Panc1 (cell line): ENCODE measurements at regions not wholly inside any gene's neighbourhood (a gene's known extent, or its start where the extent isn't known, plus 50 kb on each side); places are given as distances from the start of the nearest gene placed in this dataset.

Experiments used
- ATAC-seq: fragments of 200-7000 bp; cut with Tn5 transposase; 2 replicates; pipeline ENCODE4 v1.9.1; 2020; ENCODE audit warnings: mild to moderate bottlenecking, moderate library complexity
- BruUV-seq: library from RNA; stranded (reverse); fragments of 400-500 nt; replicated peaks from 2 replicates; lab custom pipeline; 2021; lab: Mats Ljungman, UMichigan
- CTCF ChIA-PET: fragments of 300-600 bp; sonication (Branson Sonifier 250); formaldehyde crosslinking; loops from one replicate; lab custom pipeline; 2022; ENCODE audit warnings: antibody characterized with exemption; lab: Charles Lee
- POLR2A ChIA-PET: fragments of 300-600 bp; sonication (Branson Sonifier 250); formaldehyde crosslinking; loops from one replicate; lab custom pipeline; 2022; ENCODE audit warnings: antibody characterized with exemption; lab: Charles Lee
- DNase-seq: peaks from one replicate; pipeline ENCODE4 v3.0.0-alpha.2; 2010; ENCODE audit warnings: low read depth, low spot score
- H3K27ac ChIP-seq: 2 replicates; pipeline ENCODE4 v1.5.1; 2011; ENCODE audit warnings: mild to moderate bottlenecking, low read length, inconsistent platforms
- H3K27me3 ChIP-seq: fragments of 200-500 bp; sonication (Bioruptor generic); 2 replicates; pipeline ENCODE4 v1.6.0; 2014; ENCODE audit warnings: low read length, inconsistent platforms; ENCODE audit not compliant: control insufficient read depth, insufficient read depth
- H3K36me3 ChIP-seq: fragments of 200-500 bp; sonication (Bioruptor generic); 2 replicates; pipeline ENCODE4 v1.5.1; 2014; ENCODE audit warnings: inconsistent platforms, mild to moderate bottlenecking, low read length, moderate library complexity; ENCODE audit not compliant: control insufficient read depth, insufficient read depth
- H3K4me1 ChIP-seq: 2 replicates; pipeline ENCODE4 v1.5.1; 2011; ENCODE audit warnings: inconsistent platforms, mild to moderate bottlenecking, low read length, moderate library complexity; ENCODE audit not compliant: control insufficient read depth, insufficient read depth
- H3K4me3 ChIP-seq, 2 experiments: 2 replicates each; pipeline ENCODE4 v1.5.1; 2011 to 2012; ENCODE audit warnings: low read depth in 2 of 2, low read length in 2 of 2, mild to moderate bottlenecking in 2 of 2, inconsistent platforms in 1 of 2, moderate library complexity in 1 of 2
- H3K9me3 ChIP-seq: fragments of 200-500 bp; sonication (Bioruptor generic); 2 replicates; pipeline ENCODE4 v1.5.1; 2014; ENCODE audit warnings: low read depth, mild to moderate bottlenecking, inconsistent platforms, low read length, moderate library complexity; ENCODE audit not compliant: control insufficient read depth, insufficient read depth
- CTCF ChIP-seq: fragments of 450-650 bp; IDR thresholded peaks from 2 replicates; pipeline ENCODE4 v1.5.1; 2017; ENCODE audit warnings: mild to moderate bottlenecking
- POLR2AphosphoS5 ChIP-seq: IDR thresholded peaks from 2 replicates; pipeline ENCODE4 v1.6.1; 2012; ENCODE audit warnings: mild to moderate bottlenecking, low read depth, low read length, moderate library complexity
- REST ChIP-seq, 2 experiments: IDR thresholded peaks; 2 replicates each; pipeline ENCODE4 v1.6.1; 2011 to 2012; ENCODE audit warnings: low read depth in 2 of 2, control low read depth in 1 of 2, low read length in 1 of 2, mild to moderate bottlenecking in 1 of 2, moderate library complexity in 1 of 2; ENCODE audit not compliant: insufficient read depth in 1 of 2
- SIN3A ChIP-seq: IDR thresholded peaks from 2 replicates; pipeline ENCODE4 v1.6.1; 2012; ENCODE audit warnings: low read depth, mild to moderate bottlenecking, low read length, moderate library complexity, borderline replicate concordance; ENCODE audit not compliant: insufficient read depth
- TCF7L2 ChIP-seq: IDR thresholded peaks from 2 replicates; pipeline ENCODE4 v1.6.1; 2011; ENCODE audit warnings: mild to moderate bottlenecking, low read depth, low read length, inconsistent platforms
- in situ Hi-C: cut with HindIII; loops from 2 replicates; pipeline ENCODE4 v1.10.0; 2016; ENCODE audit warnings: low sequenced_read_pairs, low pct_unique_long_range_greater_than_20kb
- intact Hi-C: fragments of 100-400 bp; cut with micrococcal nuclease; formaldehyde crosslinking; loops from one replicate; pipeline ENCODE4 v1.10.0; 2022; ENCODE audit not compliant: unreplicated experiment

- ChIA-PET POLR2A (no interaction called here), CTCF (interaction anchor here (0.5 to 1.0 kb wide), 3 partner anchors 9 to 476 kb away, joined by 3 read pairs; no protein-coding TSS in a partner anchor)
- TF ChIP-seq POLR2AphosphoS5 (no peak), CTCF (peak; percentile 79; the same call in 1 of the 2 replicates)
- BruUV-seq = no TSS peak
- no peaks in the 10 kb centered on the region for H3K9me3 ChIP-seq
- no peaks in the 10 kb centered on the region for H3K4me1 ChIP-seq
- H3K27ac ChIP-seq = no peak overlapping the region
- intact Hi-C loops (loop anchor here (2.0 to 10.0 kb wide), 3 partner anchors 472 to 1994 kb away; no protein-coding TSS in a partner anchor), in situ Hi-C loops (no loop called here)
- no peak overlapping the region for H3K4me3 ChIP-seq
- peak; percentile 78 for ATAC-seq
- peak; percentile 15 for DNase-seq
- H3K27me3 ChIP-seq = no peaks in the 10 kb centered on the region
- no peaks in the 10 kb centered on the region for H3K36me3 ChIP-seq
These were observed 561.2 kb upstream of the PHF14 start for GRCh38 chr7:10412422-10413019.

- CTCF ChIA-PET = no interaction called here
- H3K4me3 ChIP-seq = no peak overlapping the region
- DNase-seq (no peak), ATAC-seq (no peak)
- H3K4me1 ChIP-seq = no peaks in the 10 kb centered on the region
- H3K27ac ChIP-seq = no peak overlapping the region
- in situ Hi-C loops (no loop called here), intact Hi-C loops (loop anchor here (10.0 kb wide), 2 partner anchors 466 to 926 kb away; no protein-coding TSS in a partner anchor)
- POLR2A ChIA-PET = no interaction called here
- no peaks in the 10 kb centered on the region for H3K27me3 ChIP-seq
- no TSS peak for BruUV-seq
- TF ChIP-seq SIN3A = no peak
- no peak for TF ChIP-seq TCF7L2
- TF ChIP-seq CTCF = no peak
- TF ChIP-seq REST (IDR thresholded peaks at IDR 0.05; ENCODE audit: insufficient read depth in 1 of 2, low read depth in 2 of 2, low read length in 1 of 2) = no peak
- TF ChIP-seq POLR2AphosphoS5 = no peak
- H3K36me3 ChIP-seq = no peaks in the 10 kb centered on the region
- no peaks in the 10 kb centered on the region for H3K9me3 ChIP-seq
These were observed 554.7 kb upstream of the PHF14 start for GRCh38 chr7:10418985-10419384.
